COLO829 (cell line): ENCODE measurements at regions not wholly inside any gene's neighbourhood (a gene's known extent, or its start where the extent isn't known, plus 50 kb on each side); places are given as distances from the start of the nearest gene placed in this dataset.
"Not testable (repeated sequence)": the region's sequence is repeated elsewhere in the genome, so short reads cannot be mapped to it uniquely, and the experiment has no call there.

Experiments used
- DNase-seq: peaks from one replicate; pipeline ENCODE4 v3.0.0; 2012; ENCODE audit warnings: low spot score

DNA sequence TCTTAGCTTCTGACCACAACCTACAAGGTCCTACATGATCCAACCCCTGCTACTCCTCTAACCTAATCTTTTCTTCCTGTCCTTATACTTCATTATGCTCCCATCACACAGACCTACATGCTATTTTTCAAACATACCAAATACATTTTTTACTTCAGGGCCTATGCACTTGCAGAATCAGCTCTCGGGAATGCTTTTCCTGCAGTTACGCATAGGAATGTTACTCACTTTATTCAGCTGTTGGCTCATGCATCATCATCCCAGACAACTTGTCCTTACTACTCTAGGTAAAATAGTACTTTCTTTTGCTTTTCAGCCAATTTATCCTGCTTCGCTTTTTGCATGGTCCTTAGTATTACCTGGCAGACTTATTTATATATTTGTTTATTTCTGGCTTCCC is 105.6 kb downstream of the OXSM start:
- no peak for DNase-seq

DNA sequence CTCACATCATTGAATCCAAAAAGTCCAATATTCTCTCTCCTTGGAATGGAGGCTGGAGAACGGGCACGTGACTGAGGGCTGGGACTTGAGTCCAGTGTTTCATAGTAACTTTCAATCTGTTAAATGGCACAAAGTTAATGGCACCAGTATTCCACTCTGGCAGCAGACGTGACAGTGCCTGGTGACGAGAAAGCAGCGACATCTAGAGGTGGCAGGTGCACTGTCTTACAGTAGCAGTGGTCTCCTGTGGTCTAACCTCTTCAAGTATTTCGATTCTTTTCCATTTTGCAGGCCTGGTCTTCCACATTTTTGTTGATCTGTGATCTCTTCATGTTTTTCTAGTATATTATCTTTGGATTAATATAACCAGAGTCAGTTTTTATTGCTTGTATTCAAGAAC is 107.1 kb downstream of the OXSM start:
- peak; percentile 85 for DNase-seq

- DNase-seq: no peak
These were observed 109.6 kb downstream of the OXSM start for GRCh38 chr3:25899352-25900101.

- no peak for DNase-seq
These were observed 110.3 kb downstream of the OXSM start for GRCh38 chr3:25900161-25900560.

GRCh38 chr3:25901796-25902195 is 111.9 kb downstream of the OXSM start:
- DNase-seq: no peak

- no peak for DNase-seq
These were observed 112.7 kb downstream of the OXSM start for GRCh38 chr3:25902586-25902985.

GRCh38 chr3:25903371-25904129 is 113.7 kb downstream of the OXSM start:
- no peak for DNase-seq

DNA sequence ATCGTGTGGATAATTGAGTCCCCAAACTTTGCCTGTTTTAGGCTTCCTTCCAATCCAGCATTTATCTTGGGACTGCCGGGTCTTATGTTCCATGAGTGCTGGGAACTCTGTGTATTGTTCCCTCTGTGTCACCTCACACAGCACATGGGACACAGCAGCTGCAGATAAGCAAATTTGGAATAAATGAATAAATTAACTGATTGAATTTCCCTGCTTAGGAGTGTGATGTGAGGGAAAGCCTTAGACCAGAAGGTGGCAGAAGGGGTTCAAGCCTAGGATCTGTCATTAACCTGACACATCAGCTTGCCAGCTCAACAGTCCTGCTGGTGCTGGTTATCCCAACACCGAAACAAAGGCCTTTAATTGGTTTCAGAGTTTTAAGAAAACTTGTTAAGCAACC is 114.3 kb downstream of the OXSM start:
- DNase-seq: no peak

DNA sequence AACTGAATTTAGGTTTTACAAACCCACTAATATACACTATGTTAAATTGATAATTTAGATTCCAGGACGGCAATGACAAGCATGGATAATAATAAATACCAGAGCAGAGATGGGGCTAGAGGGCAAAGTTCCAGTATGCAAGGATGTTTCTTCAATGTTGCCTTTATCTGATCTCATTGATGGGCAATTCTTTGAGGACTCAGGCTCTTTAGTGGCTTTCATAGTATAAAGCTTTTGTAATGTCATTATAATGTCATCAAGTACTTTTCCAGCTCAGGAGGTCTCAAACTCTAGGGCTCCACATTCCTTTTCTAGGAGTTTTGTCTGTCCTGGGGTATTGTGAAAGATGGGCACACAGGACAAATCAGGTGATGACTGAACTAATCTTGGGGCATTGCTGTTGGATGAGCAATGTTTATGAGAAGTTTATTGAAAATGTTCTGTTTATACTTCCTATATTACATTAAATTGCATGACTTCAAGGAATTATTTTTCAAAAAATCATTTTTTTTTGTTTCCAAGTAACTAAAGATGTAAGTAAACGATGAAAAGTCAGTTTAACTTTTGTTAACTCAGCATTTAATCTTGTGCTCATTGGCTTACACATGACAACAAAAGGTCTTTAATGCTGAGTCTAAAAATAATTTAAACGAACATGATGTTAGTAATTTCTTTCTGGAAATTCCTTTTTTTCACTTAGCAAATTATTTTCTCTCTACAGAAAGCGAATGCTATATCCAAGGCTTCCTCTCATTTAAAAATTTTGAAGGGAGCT is 116.4 kb downstream of the OXSM start:
- DNase-seq: no peak

DNA sequence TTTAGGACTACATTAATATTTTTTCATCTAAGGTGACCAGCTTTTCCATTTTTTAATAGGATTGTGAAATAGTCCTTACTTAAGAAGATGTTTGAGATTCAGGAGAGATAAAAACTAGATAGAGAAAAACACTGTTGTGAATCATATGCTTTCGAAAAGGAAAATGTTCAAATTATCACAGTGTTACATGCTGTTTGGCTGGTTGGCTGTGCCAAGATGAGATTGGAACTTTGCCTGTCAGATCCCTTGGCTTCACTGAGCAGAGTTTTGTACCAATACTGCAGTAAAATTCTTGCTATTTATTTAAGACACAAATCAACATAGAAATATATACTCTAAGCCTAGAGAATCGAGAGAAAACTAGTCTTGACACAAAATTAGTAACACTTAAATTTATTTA is 117.2 kb downstream of the OXSM start:
- no peak for DNase-seq

DNA sequence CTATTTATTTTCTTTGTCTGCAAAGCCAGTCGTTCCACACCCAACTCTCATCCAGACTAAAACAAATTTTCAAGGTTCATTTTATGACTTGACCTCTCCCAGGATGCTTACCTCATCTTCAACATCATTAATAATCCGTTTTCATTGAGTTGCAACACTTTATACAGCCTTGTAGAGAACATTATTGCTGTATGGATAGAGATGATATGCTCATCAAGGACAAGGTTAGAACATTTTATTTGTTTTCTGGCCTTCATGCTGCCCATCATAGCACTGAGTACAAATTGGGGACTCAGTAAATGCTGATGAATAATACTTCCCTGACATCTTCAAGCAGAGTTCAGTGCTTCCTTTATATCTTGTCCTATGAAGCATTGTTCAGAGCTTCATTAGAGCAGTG is 120.2 kb downstream of the OXSM start:
- no peak for DNase-seq

GRCh38 chr3:25910997-25911396 is 121.1 kb downstream of the OXSM start:
- peak; percentile 59 for DNase-seq

- no peak for DNase-seq
These were observed 121.8 kb downstream of the OXSM start for GRCh38 chr3:25911525-25912295.

DNA sequence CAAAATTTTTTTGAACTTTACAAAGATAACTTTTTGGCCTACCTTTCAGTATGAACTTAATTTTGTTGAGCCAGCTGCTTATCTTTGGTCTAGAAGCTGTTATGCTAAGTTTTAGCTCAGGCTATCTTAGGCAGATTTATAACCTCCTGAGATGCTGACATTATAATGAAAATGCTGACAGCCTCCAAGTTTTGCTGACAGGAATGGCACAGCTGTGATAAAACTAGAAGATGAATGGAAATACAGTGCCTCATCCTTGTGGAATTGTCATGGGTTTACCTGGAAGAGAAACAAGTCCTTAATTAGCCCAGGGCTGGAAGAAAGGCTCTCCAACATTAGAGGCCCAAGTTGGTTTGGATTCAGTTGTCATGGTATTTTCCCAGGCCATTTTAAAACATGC is 123.3 kb downstream of the OXSM start:
- no peak for DNase-seq

DNA sequence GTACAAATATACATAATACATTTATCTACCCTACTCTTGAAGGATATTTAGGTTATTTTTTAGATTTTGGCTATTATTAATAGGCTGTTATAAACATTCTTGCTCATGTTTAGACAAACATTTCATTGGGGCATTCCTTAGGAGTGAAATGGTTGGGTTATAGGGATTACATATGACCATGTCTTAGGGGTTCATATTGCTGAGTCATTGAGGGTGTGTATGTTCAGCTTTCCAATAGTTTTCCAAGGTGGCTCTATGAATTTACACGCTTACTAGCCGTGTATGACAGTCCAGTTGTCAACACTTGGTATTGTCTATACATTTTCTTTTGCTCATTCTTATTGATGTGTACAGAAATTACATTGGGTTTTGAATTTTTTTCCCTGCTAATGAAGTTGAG is 125.8 kb downstream of the OXSM start:
- DNase-seq: no peak

GRCh38 chr3:25916321-25916720 is 126.4 kb downstream of the OXSM start:
- DNase-seq: no peak

GRCh38 chr3:25931967-25932366 is 142.1 kb downstream of the OXSM start:
- DNase-seq: not testable (repeated sequence)

DNA sequence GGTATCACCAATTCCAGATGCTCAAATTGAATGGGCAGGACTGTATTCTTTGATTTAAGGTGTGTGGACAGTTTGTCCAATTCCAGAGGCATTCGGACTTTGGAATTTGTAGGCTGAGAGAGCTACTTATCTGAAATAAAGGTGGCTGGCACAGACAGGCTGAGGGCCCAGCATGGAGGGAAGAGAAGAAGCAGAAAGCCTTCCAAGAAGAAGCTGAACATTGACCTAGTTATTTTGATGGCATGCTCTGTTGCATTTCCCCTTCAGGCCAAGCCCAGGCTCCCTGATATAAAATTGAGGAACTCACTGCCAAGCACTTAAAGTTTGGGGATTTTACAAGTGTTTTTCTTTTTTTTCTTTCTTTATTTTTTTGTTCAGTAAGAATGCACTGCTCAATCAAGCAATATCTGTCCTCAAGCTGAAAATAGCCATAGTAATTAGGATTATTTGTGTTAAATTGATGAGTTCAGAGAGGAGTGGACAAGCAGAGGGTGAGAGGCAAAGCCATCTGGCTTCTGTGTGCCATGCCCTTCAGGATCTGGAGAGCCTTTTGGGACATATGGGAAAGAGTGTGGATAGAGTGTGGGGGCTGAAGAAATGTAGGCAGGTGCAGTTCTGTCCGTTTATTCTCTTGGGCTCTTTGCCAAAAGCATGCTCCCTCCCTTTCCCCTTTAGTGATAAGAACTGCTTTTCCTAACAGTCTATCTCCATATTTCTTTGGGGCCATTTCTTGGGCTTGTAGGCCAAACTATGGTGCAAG is 148.9 kb downstream of the OXSM start:
- DNase-seq: no peak

- DNase-seq: no peak
These were observed 151.0 kb downstream of the OXSM start for GRCh38 chr3:25940935-25941334.

GRCh38 chr3:25944329-25944728 is 154.4 kb downstream of the OXSM start:
- no peak for DNase-seq

GRCh38 chr3:25945366-25945765 is 155.5 kb downstream of the OXSM start:
- DNase-seq: no peak
